Activated naive CD8-positive, alpha-beta T cell treated with anti-CD3 and anti-CD28 coated beads, Interleukin-2, amount 50 U/mL, for 16 hours (primary cell): ENCODE measurements at regions not wholly inside any gene's neighbourhood (a gene's known extent, or its start where the extent isn't known, plus 50 kb on each side); places are given as distances from the start of the nearest gene placed in this dataset.
"Not testable (repeated sequence)": the region's sequence is repeated elsewhere in the genome, so short reads cannot be mapped to it uniquely, and the experiment has no call there.

Experiments used
- DNase-seq: peaks from one replicate; pipeline ENCODE4 v3.0.0-alpha.2; 2020; ENCODE audit warnings: low read depth, low spot score

DNA sequence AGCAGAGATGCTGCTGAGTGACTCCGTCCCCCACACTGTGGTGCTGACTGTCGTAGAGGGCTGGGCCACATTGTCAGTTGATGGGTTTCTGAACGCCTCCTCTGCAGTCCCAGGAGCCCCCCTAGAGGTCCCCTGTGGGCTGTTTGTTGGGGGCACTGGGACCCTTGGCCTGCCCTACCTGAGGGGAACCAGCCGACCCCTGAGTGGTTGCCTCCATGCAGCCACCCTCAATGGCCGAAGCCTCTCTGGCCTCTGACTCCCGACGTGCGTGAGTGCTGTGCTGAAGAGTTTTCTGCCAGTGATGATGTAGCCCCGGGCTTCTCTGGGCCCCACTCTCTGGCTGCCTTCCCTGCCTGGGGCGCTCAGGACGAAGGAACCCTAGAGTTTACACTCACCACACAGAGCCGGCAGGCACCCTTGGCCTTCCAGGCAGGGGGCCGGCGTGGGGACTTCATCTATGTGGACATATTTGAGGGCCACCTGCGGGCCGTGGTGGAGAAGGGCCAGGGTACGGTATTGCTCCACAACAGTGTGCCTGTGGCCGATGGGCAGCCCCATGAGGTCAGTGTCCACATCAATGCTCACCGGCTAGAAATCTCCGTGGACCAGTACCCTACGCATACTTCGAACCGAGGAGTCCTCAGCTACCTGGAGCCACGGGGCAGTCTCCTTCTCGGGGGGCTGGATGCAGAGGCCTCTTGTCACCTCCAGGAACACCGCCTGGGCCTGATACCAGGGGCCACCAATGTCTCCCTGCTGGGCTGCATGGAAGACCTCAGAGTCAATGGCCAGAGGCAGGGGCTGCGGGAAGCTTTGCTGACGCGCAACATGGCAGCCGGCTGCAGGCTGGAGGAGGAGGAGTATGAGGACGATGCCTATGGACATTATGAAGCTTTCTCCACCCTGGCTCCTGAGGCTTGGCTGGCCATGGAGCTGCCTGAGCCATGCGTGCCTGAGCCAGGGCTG lies 181.1 kb downstream of the TBC1D2B start:
- not testable (repeated sequence) for DNase-seq

DNA sequence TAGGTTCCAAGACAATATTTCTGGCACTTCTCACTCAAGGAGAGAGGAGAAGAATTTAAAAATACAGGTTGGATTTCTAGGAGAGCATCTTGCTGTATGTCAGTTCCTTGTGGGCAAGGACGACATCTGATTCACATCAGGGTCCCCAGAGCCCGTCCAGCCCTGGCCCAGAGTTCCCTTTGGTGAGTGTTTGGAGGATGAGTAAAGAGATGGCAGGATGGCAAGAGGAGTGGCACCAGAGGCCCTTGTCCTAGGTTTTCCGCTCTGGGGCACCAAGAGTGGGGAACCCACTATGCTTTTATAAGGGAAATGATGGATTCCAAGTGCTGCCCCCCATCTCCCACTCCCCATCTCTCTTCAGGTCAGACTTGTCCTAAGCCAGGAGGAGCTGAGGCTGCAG lies 181.8 kb downstream of the TBC1D2B start:
- no peak for DNase-seq

DNA sequence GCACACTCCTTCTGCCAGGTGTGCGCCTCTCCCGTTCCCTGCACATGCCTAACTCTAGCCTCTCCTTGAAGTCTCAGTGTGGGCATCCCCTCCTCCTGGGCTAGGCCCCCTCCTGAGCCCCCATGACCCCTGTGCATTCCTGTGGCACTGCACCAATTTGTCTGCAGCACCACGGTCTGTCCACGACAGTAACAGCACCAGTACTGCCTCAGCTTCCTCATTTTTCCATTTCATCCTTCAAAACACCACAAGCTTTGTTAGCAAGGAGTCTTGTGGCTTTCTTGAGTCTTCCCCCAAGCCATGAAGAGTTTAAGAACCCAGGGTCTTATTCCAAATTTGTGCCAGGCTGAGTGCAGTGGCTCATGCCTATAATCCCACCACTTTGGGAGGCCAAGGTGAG lies 182.4 kb downstream of the TBC1D2B start:
- DNase-seq: not testable (repeated sequence)

DNA sequence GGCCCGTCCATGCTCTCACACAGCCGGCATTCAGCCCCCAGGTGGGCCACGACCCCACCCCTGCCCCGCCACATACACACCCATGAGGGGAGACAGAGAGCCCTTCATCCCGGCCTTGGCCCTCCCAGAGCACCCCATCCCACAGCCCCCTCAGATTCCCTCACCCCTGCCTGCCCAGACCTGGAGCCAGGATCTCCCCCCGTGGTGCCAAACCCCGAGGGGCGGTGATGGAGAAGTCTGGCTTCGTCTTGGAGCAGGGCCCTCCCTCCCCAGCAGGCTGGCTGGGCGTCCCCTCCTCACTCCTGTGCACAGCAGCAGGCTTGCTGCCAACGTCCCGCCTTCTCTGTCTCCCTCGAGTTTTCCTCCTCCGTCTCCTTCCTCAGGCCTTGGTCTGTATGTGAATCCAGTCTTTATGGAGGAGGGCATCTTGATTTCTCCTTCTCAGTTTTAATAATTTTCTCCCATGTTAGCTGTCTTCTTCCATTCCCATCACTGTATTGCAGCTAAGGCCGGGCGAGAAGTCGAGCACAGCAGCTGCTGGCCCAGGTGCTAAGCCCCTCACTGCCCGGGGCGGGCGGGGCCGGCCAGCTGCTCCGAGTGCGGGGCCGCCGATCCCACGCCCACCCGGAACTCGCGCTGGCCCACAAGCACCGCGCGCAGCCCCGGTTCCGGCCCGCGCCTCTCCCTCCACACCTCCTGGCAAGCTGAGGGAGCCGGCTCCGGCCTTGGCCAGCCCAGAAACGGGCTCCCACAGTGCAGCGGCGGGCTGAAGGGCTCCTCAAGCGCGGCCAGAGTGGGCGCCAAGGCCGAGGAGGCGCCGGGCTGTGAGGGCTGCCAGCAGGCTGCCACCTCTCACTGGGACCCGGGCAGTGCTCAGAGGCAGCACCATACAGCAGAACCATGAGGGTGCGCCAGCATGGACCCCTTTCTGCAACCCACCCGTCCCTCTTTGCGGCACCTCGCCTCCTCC lies 183.6 kb downstream of the TBC1D2B start:
- DNase-seq: not testable (repeated sequence)

DNA sequence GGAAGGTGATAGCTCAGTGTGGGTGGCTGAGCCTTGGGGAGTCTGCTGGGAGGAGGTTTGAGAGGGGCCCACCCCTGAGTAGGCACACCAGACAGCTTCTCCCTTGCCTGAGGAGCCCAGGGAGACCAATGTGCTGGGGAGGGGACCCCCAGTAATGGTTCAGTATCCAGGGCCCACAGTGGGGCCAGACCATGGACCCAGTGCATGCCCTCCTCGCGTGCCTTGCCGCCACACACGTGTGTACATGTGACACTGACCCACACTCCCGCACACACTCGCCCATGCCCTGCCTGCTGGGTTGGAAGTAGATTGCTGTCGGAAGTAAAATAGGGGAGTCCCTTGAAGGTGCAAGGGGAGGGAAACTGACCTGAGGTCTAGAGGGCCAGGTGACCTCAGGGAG lies 184.3 kb downstream of the TBC1D2B start:
- DNase-seq: not testable (repeated sequence)

DNA sequence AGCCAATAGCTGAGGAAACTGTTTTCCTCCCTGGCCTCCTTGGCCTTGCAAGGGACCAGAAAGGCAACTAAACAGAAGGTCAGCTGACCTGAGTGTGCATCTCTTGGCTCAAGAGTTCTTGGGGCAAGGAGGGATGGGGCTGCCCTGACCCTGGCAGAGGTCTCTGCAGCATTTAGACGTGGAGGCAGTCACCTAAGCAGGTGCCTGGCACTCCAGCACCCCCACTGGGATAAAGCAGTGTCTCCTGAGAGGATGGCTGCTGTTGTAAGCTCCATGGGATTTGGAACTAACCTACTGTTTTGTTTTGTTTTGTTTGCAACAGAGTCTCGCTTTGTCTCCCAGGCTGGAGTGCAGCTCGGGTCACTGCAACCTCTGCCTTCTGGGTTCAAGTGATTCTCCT lies 185.2 kb downstream of the TBC1D2B start:
- DNase-seq: no peak

DNA sequence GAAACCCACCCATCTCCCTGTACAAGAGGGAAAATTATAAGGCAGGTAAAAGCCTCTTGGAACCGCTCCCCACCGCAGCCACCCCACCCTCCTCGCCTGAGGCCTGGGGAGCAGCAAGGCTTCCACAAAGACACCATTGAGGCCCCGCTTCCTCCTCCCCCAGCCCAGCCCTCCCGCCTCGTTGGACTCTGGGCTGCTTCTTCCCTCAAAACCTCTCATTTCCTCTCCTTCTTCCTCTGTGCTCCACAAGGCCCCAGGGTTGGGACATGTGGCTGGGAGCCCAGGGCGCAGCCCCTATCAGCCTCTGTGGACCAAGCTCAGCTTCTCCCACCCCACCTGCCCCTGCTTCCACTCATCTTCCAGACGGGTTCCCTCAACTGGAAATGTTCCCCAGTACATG lies 185.6 kb downstream of the TBC1D2B start:
- not testable (repeated sequence) for DNase-seq

DNA sequence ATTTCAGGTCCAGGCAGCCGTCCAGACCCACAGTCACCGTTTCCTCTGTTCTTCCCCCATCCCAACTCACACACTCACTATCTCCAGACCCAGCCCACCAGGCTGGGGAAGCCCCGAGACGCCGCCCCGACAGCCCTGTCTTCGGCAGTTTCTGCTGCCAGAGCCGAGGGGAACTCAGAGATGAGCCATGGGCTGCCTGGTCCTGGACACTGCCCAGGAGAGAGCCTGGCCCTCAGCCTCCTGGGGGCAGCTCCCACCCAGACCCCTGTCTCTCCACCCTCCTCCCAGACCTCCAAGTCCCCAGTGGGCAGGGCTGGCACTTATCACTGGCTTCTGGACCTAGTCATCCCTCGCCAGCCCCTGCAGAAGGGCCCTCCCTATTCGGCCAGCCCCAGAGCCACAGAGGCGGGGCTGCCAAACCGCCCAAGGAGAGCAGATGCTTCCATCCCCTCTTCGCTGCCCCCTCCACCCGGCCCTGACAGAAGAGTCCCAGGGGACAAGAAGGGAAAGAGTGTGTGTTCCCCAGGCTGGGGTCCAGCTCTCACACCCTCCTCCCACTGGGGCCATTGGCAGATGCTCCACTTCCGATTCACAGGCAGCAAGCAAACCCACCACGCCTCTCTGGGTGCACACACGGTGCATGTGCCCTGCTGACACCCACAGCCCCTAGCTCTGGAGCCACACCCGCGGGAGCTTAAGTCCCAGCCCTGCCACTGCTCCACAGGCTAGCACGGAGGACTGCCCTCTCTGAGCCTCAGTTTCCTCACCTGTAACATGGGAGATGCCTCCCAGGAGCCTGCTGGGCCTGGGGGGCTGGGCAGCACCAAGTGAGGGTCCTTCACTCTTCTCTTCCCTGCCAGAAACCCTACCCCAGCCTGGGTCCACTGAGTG lies 186.4 kb downstream of the TBC1D2B start:
- not testable (repeated sequence) for DNase-seq

DNA sequence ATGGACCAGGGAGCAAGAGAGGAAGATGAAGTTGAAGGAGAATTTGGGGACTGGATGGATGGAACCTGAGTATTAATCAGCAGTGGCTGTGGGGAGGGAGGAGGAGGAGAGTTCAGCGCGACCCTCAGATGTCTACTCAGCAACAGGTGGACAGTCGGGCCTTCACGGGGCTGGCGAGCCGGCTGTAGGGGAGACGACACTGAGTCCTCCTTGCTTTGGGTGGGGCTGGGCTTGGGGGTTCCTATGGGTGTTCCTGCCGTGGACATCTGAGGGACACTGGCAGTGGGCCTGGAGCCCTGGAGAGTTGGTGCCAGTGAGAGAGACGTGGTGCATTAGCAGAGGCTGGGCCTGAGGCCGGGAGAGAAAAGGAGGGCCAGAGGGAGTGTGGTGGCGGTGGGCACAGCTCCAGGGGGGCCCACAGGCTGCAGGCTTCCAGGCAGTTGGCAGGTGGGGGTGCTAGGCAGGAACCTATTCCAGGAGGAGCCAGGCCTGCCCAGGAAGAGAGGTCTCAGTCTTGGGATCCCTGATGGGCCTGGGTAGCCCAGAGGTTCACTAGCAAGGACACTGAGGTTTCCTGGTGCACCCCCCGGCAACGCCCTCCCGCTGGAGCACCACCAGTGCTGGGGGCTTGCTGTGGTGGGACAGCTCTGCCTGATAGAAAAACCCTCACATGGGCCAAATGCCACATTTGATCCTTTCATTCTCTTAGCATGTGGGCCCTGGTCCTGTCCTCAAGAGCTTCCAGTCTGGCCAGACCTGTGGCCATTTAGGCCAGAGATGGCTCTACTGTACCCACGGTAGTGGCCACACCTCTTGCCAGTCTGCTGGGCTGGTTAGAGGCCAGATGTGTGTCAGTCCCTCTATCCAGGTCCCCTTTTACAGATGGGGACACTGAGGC lies 187.4 kb downstream of the TBC1D2B start:
- DNase-seq: not testable (repeated sequence)

DNA sequence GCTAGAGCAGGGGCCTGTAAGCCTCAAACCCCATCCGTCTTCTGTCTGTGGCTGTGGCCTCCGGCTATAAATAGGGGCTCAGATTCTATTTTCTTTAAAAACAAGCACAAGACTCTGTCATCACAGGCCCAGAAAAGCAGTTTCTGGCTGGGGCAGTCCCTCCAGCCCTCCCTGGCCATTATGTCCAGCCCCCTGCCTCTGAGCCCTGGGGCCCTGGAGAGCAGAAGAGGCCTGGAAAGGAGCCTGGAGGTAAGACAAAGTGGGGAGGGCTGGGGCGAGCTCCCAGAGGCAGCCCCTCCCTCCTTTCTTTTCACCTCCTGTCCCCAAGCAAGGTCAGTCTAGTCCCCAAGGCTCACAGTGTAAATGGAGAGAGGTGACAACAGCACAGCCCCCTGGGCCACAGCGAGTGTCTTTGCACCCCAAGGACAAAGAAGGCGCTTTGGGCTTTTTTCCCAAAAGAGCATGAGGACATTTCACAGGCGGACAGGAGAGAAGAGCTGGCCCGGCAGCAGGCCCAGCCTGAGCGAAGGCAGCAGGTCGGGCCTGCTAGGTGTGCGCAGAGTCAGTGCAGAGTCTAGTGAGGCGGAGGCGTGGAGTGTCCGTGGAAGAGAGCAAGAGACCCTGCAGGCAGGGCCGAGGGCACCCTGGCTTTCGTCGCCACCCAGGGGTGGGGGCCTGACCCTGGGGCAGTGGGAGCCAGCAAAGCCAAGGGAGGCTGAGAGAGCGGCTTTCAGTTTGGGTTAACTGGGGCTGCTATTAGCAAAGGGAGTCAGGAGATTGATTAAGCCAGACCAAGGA lies 188.3 kb downstream of the TBC1D2B start:
- no peak for DNase-seq

DNA sequence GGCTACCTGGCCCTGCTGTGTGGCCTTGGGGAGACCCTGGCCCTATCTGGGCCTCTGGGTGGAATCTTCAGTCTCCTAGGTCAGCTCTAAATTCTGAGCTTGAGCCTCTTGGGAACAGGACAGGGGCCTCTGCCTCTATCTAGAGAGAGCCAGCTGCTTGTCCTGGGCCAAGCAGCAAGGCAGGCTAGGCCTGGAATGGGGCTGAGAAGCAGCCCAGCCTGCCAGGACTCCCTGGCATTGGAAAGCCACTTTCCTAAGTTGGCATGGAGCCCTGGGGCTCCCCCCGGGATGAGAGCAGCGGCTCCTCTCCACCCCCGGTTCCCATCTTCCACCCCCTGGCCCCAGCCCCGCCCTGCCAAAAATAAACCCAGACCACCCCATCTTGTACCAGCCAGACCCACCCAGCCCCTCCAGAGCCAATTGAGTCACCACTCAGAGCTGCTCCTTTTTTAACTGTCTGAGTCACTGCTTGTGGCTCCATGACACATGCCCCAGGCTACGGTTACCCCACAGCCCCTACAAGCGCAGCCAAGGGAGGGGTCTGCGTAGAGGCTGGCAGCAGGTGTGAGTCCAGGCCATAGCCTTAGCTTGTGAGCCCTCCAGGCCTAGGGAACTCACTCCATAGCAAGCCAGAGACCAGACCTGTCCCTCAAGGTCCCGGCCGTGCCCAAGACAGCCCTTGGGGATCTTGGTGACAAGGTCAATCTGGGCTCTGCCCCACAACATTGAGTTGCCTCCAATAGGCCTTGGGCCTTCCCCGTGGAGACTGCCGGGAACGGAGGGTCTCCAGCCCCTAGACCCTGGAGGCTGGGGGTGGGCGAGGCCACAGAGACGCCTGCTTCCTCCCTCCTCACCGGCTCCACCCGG lies 189.7 kb downstream of the TBC1D2B start:
- DNase-seq: not testable (repeated sequence)

DNA sequence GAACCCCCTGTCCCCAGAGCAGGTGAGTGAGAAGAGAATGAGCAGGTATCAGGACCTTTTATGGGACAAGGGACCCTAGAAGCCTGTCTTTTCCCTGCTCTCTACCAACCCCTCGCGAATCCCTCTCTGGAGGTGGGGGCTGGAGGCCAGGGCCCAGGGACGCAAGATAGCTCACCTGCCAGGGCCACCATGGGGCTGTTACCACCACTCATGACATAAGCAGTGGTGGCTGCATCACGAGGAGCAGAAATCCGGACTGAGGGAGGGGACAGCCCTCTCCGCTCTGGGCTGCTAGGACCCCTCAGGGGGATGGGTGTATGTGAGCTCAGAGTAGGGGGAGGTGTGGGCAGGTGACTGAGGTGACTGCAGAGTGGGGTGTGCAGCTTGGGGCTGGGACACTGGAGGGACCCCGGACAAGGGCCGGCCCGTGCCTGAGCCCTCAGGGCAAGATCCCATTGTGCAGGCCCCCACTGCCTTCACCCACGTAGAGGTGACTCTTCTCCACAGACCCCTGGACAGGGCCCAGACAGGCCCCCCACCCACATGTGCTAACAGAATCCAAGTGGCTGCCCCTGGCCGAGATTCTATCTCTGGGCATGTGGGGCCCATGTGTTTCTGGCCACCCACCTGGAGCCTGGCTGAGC lies 190.6 kb downstream of the TBC1D2B start:
- no peak for DNase-seq

DNA sequence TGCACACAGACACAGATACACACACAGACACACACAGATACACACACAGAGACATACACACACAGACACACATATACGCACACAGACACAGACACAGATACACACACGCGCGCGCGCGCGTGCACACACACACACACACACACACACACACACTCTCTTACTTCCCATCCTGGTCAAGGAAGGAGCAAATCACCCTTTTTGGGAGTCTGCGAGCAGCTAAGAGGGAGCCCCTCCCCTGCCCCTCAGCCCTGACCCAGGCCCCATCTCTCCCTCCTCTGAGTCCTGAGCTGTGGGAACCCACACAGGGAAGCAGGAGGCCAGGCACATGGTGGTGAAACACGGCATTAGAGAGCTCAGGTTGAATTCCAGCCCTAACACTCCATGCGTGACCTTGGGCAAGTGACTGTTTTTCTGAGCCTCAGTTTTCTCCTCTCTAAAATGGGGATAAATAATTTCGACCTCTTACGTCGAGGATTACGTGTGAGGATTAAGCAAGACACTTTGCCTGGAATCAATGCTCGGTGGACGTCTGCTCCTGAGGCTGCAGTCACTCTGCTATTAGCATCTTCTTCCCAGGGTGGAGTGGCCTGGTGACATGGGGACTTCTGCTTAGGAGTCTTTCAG lies 191.5 kb downstream of the TBC1D2B start:
- DNase-seq: not testable (repeated sequence)

DNA sequence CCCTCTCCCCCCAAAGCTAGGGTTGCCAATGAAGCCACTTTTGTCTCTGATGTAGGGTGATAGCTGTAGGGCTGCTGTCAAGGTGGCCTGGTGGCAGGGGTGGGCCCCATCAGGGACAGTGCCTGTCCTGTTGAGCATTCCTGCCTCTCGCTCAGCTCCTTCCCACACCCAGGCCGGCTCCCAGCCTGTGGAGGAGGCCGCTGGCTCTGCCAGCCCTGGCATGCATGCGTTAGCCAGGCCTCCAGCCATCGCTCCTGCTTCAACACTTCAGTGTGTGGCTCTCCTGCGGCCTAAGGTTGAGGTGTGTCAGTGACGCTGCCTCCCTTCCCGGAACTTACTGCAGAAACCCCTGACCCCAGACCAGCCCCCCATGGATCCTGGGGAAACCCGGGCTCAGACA lies 194.5 kb downstream of the TBC1D2B start:
- not testable (repeated sequence) for DNase-seq

DNA sequence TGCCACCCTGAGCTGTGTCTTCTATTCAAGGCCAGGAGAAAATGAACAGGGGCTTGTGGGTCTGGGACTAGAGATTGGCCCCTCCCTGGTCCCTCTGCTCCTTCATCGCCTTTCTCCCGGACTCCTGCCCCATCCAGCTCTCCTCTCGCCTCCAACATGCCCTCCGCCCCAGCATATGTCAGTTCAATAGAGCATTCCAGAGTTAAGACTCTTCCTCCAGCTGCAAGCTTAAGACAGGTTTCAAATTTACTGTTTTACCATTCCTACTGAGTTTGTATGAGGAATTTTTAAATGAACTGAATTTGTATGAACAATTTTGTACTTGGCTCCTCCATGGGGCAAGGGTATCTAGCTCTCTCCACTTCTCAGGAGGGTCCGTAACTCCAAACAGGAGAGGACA lies 195.6 kb downstream of the TBC1D2B start:
- no peak for DNase-seq

DNA sequence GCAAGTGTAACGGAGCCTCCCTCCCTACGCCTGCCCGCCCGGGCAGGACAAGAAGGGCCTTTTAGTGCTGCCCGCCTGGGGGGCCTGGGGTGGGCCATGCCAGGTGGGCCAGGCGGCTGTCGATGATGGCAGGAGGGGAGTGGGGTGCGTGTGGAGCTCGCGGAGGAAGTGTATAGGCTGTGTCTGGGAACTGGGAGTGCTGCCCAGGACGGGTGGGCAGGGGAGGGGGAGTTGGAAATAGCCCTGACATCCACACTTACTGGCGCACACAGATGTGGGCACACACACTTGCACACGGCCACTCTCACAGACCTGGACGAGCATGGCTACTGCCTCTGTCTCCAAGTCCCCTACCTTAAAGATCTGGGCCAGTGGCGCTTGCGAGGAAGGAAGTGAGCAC lies 196.0 kb downstream of the TBC1D2B start:
- not testable (repeated sequence) for DNase-seq

DNA sequence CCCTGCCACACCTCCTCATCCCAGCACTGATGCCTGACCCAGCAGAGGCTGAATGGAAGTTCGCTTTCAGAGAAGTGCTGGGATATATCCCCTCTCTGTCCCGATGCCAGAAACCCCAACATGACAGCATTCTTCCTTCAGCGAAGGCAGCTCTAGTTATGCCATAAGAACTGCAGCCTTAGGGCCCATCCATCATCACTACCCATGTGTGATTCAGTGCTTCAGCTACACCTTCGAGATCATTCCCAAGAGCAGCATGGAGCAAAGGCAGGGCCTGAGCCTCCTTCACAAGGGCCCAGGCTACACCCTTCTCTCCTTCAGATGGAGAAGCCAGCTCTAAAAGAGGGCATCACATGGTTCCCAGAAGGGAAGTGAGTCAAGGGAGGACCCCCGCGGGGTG lies 198.0 kb downstream of the TBC1D2B start:
- DNase-seq: not testable (repeated sequence)
